C4-2B (cell line): ENCODE measurements at regions not wholly inside any gene's neighbourhood (a gene's known extent, or its start where the extent isn't known, plus 50 kb on each side); places are given as distances from the start of the nearest gene placed in this dataset.

Experiments used
- ZFX ChIP-seq: fragments of 450-650 bp; IDR thresholded peaks from 2 replicates; pipeline ENCODE4 v1.6.1; 2017
- TF ChIP-seq, protein P1 (sequence below): fragments of 450-650 bp; conservative IDR thresholded peaks from 2 replicates; pipeline ENCODE4 v1.5.1; 2017; ENCODE audit warnings: mild to moderate bottlenecking

DNA sequence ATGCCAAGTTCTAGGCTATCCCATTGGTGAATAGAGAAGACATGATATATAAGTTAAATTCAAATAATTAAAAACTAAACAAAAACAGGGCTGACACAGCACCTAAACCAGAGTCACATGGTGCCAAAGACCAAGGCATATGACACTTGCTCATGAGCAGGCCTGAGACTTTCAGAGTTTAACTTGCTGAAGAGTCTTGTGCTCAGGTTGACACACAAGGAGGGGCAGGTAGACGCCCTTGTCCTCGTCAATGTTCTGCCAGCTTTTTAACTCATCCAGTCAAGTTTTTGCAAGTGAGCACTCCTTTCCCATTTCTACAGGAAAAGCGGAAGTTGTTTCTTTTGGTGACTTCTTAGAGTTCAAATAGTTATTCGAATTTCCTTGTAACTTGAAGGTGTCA is 289.7 kb downstream of the CYRIA start:
- TF ChIP-seq, protein P1, sequence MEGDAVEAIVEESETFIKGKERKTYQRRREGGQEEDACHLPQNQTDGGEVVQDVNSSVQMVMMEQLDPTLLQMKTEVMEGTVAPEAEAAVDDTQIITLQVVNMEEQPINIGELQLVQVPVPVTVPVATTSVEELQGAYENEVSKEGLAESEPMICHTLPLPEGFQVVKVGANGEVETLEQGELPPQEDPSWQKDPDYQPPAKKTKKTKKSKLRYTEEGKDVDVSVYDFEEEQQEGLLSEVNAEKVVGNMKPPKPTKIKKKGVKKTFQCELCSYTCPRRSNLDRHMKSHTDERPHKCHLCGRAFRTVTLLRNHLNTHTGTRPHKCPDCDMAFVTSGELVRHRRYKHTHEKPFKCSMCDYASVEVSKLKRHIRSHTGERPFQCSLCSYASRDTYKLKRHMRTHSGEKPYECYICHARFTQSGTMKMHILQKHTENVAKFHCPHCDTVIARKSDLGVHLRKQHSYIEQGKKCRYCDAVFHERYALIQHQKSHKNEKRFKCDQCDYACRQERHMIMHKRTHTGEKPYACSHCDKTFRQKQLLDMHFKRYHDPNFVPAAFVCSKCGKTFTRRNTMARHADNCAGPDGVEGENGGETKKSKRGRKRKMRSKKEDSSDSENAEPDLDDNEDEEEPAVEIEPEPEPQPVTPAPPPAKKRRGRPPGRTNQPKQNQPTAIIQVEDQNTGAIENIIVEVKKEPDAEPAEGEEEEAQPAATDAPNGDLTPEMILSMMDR: no peak
- TF ChIP-seq ZFX: no peak
